ENCODE measurements at regions not wholly inside any gene's neighbourhood (a gene's known extent, or its start where the extent isn't known, plus 50 kb on each side); places are given as distances from the start of the nearest gene placed in this dataset.

- TF ChIP-seq JUN (IDR thresholded peaks at IDR 0.05; ENCODE audit: borderline replicate concordance, low read depth, low read length), result no peak
- TF ChIP-seq JUN (CRISPR knock-in tag; IDR thresholded peaks at IDR 0.05; ENCODE audit: borderline replicate concordance), result no peak
- TF ChIP-seq NR0B1 (IDR thresholded peaks at IDR 0.05; ENCODE audit: partially characterized antibody), result no peak
These were observed 85.1 kb downstream of the GJA1 start (continued) for GRCh38 chr6:121520337-121521163.

- Histone ChIP-seq H3K79me2 (ENCODE audit: control insufficient read depth, insufficient read depth, low read length) (no peaks in the 10 kb centered on the region), H3K9me3 (replicated peaks; ENCODE audit: control insufficient read depth, insufficient read depth, low read depth, low read length) (no peaks in the 10 kb centered on the region), H2AFZ (ENCODE audit: low read depth, low read length) (no peak overlapping the region), H3K27me3 (ENCODE audit: control insufficient read depth in 2 of 2, insufficient read depth in 2 of 2, low read length in 2 of 2) (no peaks in the 10 kb centered on the region), H4K20me1 (replicated peaks; ENCODE audit: control insufficient read depth, insufficient read depth, low read length) (no peaks in the 10 kb centered on the region), H3K36me3 (ENCODE audit: control insufficient read depth, insufficient read depth, low read length) (no peaks in the 10 kb centered on the region), H3K4me1 (replicated peaks in 1 of 2; ENCODE audit: control insufficient read depth in 2 of 2, insufficient read depth in 2 of 2, low read length in 2 of 2) (no peaks in the 10 kb centered on the region), H3K4me3 (no peak overlapping the region), H3K9ac (ENCODE audit: insufficient read depth in 1 of 2, low read depth in 2 of 2, low read length in 2 of 2) (no peak overlapping the region), H3K4me2 (ENCODE audit: insufficient read depth, low read length) (no peak overlapping the region), H3K9me1 (ENCODE audit: control insufficient read depth, insufficient read depth, low read length) (no peaks in the 10 kb centered on the region), H3K27ac (ENCODE audit: extremely low read depth, low read depth, low read length) (no peak overlapping the region)
- POLR2A ChIA-PET, result no interaction called here
- intact Hi-C loops (cut with micrococcal nuclease), result no loop called here
- CTCF ChIA-PET (ENCODE audit: low intra/inter-chr PET ratio), result no interaction called here
- 0% methylated on average over 2 of the region's 2 CpGs for WGBS (ENCODE audit: insufficient coverage, low coverage, missing lambda C conversion rate)
- BruUV-seq (replicated peaks), result no TSS peak
- in situ Hi-C loops (cut with MboI), result no loop called here
- DNase-seq (ENCODE audit: extremely low read depth in 1 of 4, low spot score in 3 of 4), result no peak
- FAIRE-seq, result no peak
- no peak for ATAC-seq
- TF ChIP-seq E2F8 (IDR thresholded peaks at IDR 0.05; ENCODE audit: low read depth, partially characterized antibody), result no peak
- no peak for TF ChIP-seq GABPA (tag; conservative IDR thresholded peaks at IDR 0.05; ENCODE audit: low read depth)
- TF ChIP-seq RREB1 (CRISPR knock-in tag; IDR thresholded peaks at IDR 0.05), result no peak
- no peak for TF ChIP-seq LARP7 (IDR thresholded peaks at IDR 0.05)
- no peak for TF ChIP-seq RBM14 (IDR thresholded peaks at IDR 0.05; ENCODE audit: borderline replicate concordance, insufficient read depth, low read depth, low read length)
These were observed 85.7 kb downstream of the GJA1 start for GRCh38 chr6:121521164-121521555.

Data from K562 (cell line).